ENCODE measurements at regions not wholly inside any gene's neighbourhood (a gene's known extent, or its start where the extent isn't known, plus 50 kb on each side); places are given as distances from the start of the nearest gene placed in this dataset.

GRCh38 chr14:94987409-94987808, 169.9 kb downstream of the DICER1 start:
- Histone ChIP-seq H3K36me3 (no peaks in the 10 kb centered on the region), H3K27ac (no peak overlapping the region), H3K4me3 (no peak overlapping the region), H3K4me1 (no peaks in the 10 kb centered on the region), H3K9me3 (peaks cover 0 to 20% (median 0%) of the 10 kb centered on the region in 3 donors), H3K27me3 (no peaks in the 10 kb centered on the region)
- TF ChIP-seq CTCF (IDR thresholded peaks at IDR 0.05), result no peak
- intact Hi-C loops (cut with DNase I; ENCODE audit: low total_unique reads), result no loop called here
- DNase-seq, result no peak

- intact Hi-C loops (cut with DNase I; ENCODE audit: low total_unique reads), result no loop called here
- peaks cover 0 to 6% (median 0%) of the 10 kb centered on the region in 3 donors for H3K9me3 ChIP-seq
- DNase-seq, result no peak
These were observed 177.4 kb downstream of the DICER1 start for GRCh38 chr14:94979891-94980290.

DNA sequence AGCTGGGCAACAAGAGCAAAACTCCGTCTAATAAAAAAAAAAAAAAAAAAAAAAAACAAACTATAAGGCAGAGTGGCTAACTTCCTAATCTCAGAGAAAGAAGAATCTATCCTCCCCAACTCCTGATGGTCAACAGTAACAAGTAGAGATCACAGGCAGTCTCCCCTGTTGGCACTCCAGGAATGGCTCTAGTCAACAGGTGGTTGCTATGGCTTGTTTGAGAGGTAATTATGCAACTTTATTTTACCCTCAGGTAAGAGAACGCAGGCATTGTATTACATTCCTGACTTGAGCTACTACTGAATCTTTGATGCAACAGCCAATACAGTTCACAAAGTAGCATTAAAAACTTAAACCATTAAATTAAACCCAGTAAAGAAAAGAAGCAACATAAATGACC, 180.3 kb downstream of the DICER1 start:
- H3K9me3 ChIP-seq, result no peaks in the 10 kb centered on the region
- H3K4me3 ChIP-seq, result no peak overlapping the region
- no peak for DNase-seq
- peaks cover 0 to 9% (median 0%) of the 10 kb centered on the region in 4 donors for H3K4me1 ChIP-seq
- no peaks in the 10 kb centered on the region for H3K36me3 ChIP-seq
- intact Hi-C loops (cut with DNase I; ENCODE audit: low total_unique reads), result no loop called here
- H3K27me3 ChIP-seq, result no peaks in the 10 kb centered on the region
- TF ChIP-seq CTCF (IDR thresholded peaks at IDR 0.05), result no peak
- no peak overlapping the region for H3K27ac ChIP-seq

More at GRCh38 chr14:94979891-94980290, 177.4 kb downstream of the DICER1 start:
- Histone ChIP-seq H3K4me3 (no peak overlapping the region), H3K27me3 (no peaks in the 10 kb centered on the region), H3K4me1 (no peaks in the 10 kb centered on the region), H3K36me3 (no peaks in the 10 kb centered on the region), H3K27ac (no peak overlapping the region)
- TF ChIP-seq CTCF (IDR thresholded peaks at IDR 0.05), result no peak

DNA sequence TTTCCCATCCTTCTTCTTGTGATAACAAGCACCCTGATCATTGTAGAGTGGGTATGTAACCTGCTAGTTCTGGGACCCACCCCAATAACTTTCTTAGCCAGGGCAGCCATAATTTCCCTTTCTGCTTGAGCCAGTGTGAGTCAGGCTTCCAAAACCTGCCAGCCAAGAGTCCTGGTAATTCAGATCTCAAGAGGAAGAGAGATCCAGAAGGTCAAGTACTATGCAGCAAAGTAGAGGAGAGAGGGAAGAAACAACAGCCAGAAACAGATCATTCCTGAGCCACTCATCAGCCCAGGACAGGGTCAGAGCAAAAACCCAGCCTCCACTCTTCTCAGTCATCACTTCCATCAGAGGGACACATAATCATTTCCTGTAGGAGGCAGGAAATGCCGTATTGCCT, 182.0 kb downstream of the DICER1 start:
- intact Hi-C loops (cut with DNase I; ENCODE audit: low total_unique reads), result no loop called here

GRCh38 chr14:94974893-94975292, 182.4 kb downstream of the DICER1 start:
- Histone ChIP-seq H3K4me3 (no peak overlapping the region), H3K4me1 (peaks cover 0 to 18% (median 0%) of the 10 kb centered on the region in 4 donors), H3K27me3 (no peaks in the 10 kb centered on the region), H3K9me3 (no peaks in the 10 kb centered on the region), H3K36me3 (no peaks in the 10 kb centered on the region), H3K27ac (peak overlapping the region; percentile 25 to 33)
- no peak for DNase-seq
- TF ChIP-seq CTCF (IDR thresholded peaks at IDR 0.05), result no peak
- intact Hi-C loops (cut with DNase I; ENCODE audit: low total_unique reads), result no loop called here

More for the DNA sequence above, 182.0 kb downstream of the DICER1 start:
- DNase-seq, result no peak
- Histone ChIP-seq H3K9me3 (no peaks in the 10 kb centered on the region), H3K27ac (peak overlapping the region; percentile 25 to 33), H3K27me3 (no peaks in the 10 kb centered on the region), H3K4me1 (peaks cover 0 to 18% (median 0%) of the 10 kb centered on the region in 4 donors), H3K36me3 (no peaks in the 10 kb centered on the region), H3K4me3 (no peak overlapping the region)
- no peak for TF ChIP-seq CTCF (IDR thresholded peaks at IDR 0.05)

GRCh38 chr14:94974422-94974821, 182.9 kb downstream of the DICER1 start:
- H3K4me3 ChIP-seq, result no peak overlapping the region
- peaks cover 0 to 18% (median 0%) of the 10 kb centered on the region in 4 donors for H3K4me1 ChIP-seq
- no peaks in the 10 kb centered on the region for H3K9me3 ChIP-seq
- intact Hi-C loops (cut with DNase I; ENCODE audit: low total_unique reads), result no loop called here
- peak overlapping the region in 1 of 2 donors; percentile 25 for H3K27ac ChIP-seq
- DNase-seq, result no peak
- no peaks in the 10 kb centered on the region for H3K27me3 ChIP-seq
- TF ChIP-seq CTCF (IDR thresholded peaks at IDR 0.05), result no peak
- H3K36me3 ChIP-seq, result no peaks in the 10 kb centered on the region

All from tibial artery (tissue), 4 donors.